DND-41 (cell line): ENCODE measurements at regions not wholly inside any gene's neighbourhood (a gene's known extent, or its start where the extent isn't known, plus 50 kb on each side); places are given as distances from the start of the nearest gene placed in this dataset.

Experiments used
- ATAC-seq: fragments of 200-7000 bp; cut with Tn5 transposase; 3 replicates; pipeline ENCODE4 v1.9.1; 2021; ENCODE audit warnings: low read depth; ENCODE audit not compliant: insufficient read depth
- DNase-seq: peaks from one replicate; pipeline ENCODE4 v3.0.0-alpha.2; 2020
- H2AFZ ChIP-seq: 2 replicates; pipeline ENCODE4 v1.6.0; 2012; ENCODE audit warnings: low read depth, low read length
- H3K27ac ChIP-seq: 2 replicates; pipeline ENCODE4 v1.5.1; 2012; ENCODE audit warnings: low read length, inconsistent platforms
- H3K27me3 ChIP-seq: fragments of 200-600 bp; sonication (generic); 2 replicates; pipeline ENCODE4 v1.6.0; 2012; ENCODE audit warnings: low read length, mild to moderate bottlenecking, inconsistent platforms; ENCODE audit not compliant: insufficient read depth, poor library complexity
- H3K36me3 ChIP-seq: 2 replicates; pipeline ENCODE4 v1.5.1; 2012; ENCODE audit warnings: low read length, inconsistent platforms; ENCODE audit not compliant: insufficient read depth
- H3K4me1 ChIP-seq: 2 replicates; pipeline ENCODE4 v1.5.1; 2012; ENCODE audit warnings: mild to moderate bottlenecking, low read length; ENCODE audit not compliant: insufficient read depth
- H3K4me2 ChIP-seq: 2 replicates; pipeline ENCODE4 v1.6.0; 2012; ENCODE audit warnings: mild to moderate bottlenecking, moderate library complexity, low read length, inconsistent platforms; ENCODE audit not compliant: insufficient read depth
- H3K4me3 ChIP-seq, 2 experiments: fragments of 200-600 bp in 1 of 2; shearing (Covaris generic) in 1 of 2; 2 replicates each; pipeline ENCODE4 v1.5.1; 2012 to 2016; ENCODE audit warnings: inconsistent platforms in 2 of 2, low read length in 2 of 2, mild to moderate bottlenecking in 2 of 2, low read depth in 1 of 2, moderate library complexity in 1 of 2
- H3K79me2 ChIP-seq: 2 replicates; pipeline ENCODE4 v1.6.0; 2012; ENCODE audit warnings: low read length, inconsistent platforms; ENCODE audit not compliant: insufficient read depth
- H3K9ac ChIP-seq: 2 replicates; pipeline ENCODE4 v1.6.0; 2012; ENCODE audit warnings: low read depth, mild to moderate bottlenecking, inconsistent platforms, low read length, moderate library complexity
- H3K9me3 ChIP-seq: 2 replicates; pipeline ENCODE4 v1.5.1; 2012; ENCODE audit warnings: low read length, moderate library complexity, mild to moderate bottlenecking, inconsistent platforms; ENCODE audit not compliant: insufficient read depth, severe bottlenecking
- H4K20me1 ChIP-seq: 2 replicates; pipeline ENCODE4 v1.6.0; 2012; ENCODE audit warnings: low read length; ENCODE audit not compliant: insufficient read depth
- CTCF ChIP-seq: IDR thresholded peaks from 2 replicates; pipeline ENCODE4 v1.5.1; 2012; ENCODE audit warnings: borderline replicate concordance, low read length, moderate library complexity, mild to moderate bottlenecking; ENCODE audit not compliant: poor library complexity, severe bottlenecking; ENCODE audit errors: extremely low read depth
- EZH2 ChIP-seq: IDR thresholded peaks from 3 replicates; pipeline ENCODE4 v1.6.1; 2012; ENCODE audit warnings: borderline replicate concordance, low read depth, mild to moderate bottlenecking, moderate library complexity, low read length, inconsistent platforms; ENCODE audit not compliant: severe bottlenecking

- Histone ChIP-seq H3K27ac (no peak overlapping the region), H2AFZ (no peak overlapping the region)
- no peak for ATAC-seq
These were observed 176.1 kb upstream of the HMHB1 start for GRCh38 chr5:143635888-143636287.

GRCh38 chr5:143635146-143635752, 176.7 kb upstream of the HMHB1 start:
- Histone ChIP-seq H2AFZ (0 out of 2 replicates have a peak overlapping the region, but pooled peaks have one; percentile 38), H3K79me2 (no peaks in the 10 kb centered on the region), H3K36me3 (no peaks in the 10 kb centered on the region), H3K4me2 (no peak overlapping the region), H3K9ac (no peak overlapping the region), H3K27me3 (no peaks in the 10 kb centered on the region), H3K9me3 (no peaks in the 10 kb centered on the region), H3K27ac (no peak overlapping the region), H3K4me1 (peaks cover 28% of the 10 kb centered on the region), H3K4me3 (no peak overlapping the region), H4K20me1 (no peaks in the 10 kb centered on the region)
- TF ChIP-seq CTCF (no peak), EZH2 (no peak)
- ATAC-seq (no peak), DNase-seq (no peak)

More at GRCh38 chr5:143635888-143636287, 176.1 kb upstream of the HMHB1 start:
- Histone ChIP-seq H3K36me3 (no peaks in the 10 kb centered on the region), H3K9ac (no peak overlapping the region), H3K79me2 (no peaks in the 10 kb centered on the region), H3K4me2 (no peak overlapping the region), H3K4me3 (no peak overlapping the region), H3K27me3 (no peaks in the 10 kb centered on the region), H4K20me1 (no peaks in the 10 kb centered on the region), H3K4me1 (peaks cover 23% of the 10 kb centered on the region; the same call in 1 of the 2 replicates), H3K9me3 (no peaks in the 10 kb centered on the region)
- no peak for TF ChIP-seq CTCF
- no peak for TF ChIP-seq EZH2
- no peak for DNase-seq

- Histone ChIP-seq H3K4me2 (no peak overlapping the region), H3K4me1 (peaks cover 34% of the 10 kb centered on the region), H3K27me3 (no peaks in the 10 kb centered on the region), H3K4me3 (no peak overlapping the region), H2AFZ (no peak overlapping the region), H3K9me3 (no peaks in the 10 kb centered on the region), H3K27ac (no peak overlapping the region), H4K20me1 (no peaks in the 10 kb centered on the region), H3K79me2 (no peaks in the 10 kb centered on the region), H3K9ac (no peak overlapping the region), H3K36me3 (no peaks in the 10 kb centered on the region)
- ATAC-seq: no peak
- TF ChIP-seq CTCF: no peak
- TF ChIP-seq EZH2: no peak
- DNase-seq: no peak
These were observed 177.3 kb upstream of the HMHB1 start for GRCh38 chr5:143634689-143635088.
